Esophagus squamous epithelium (tissue), 4 donors: ENCODE measurements at regions not wholly inside any gene's neighbourhood (a gene's known extent, or its start where the extent isn't known, plus 50 kb on each side); places are given as distances from the start of the nearest gene placed in this dataset.

Source experiments
- POLR2A ChIP-seq, 4 donors: fragments of 450-650 bp; IDR thresholded peaks; one replicate each; pipeline ENCODE4 v1.6.1; 2017; ENCODE audit warnings: antibody characterized with exemption in 4 of 4, mild to moderate bottlenecking in 4 of 4, moderate library complexity in 3 of 4
- TF ChIP-seq, protein P1 (sequence below), 6 experiments: fragments of 450-650 bp in 4 of 6; fragments of 200-600 bp in 2 of 6; sonication (generic) in 2 of 6; IDR thresholded peaks; one replicate each; pipeline ENCODE4 v1.5.1; 2016 to 2019; ENCODE audit warnings: antibody characterized with exemption in 6 of 6, mild to moderate bottlenecking in 4 of 6, moderate library complexity in 4 of 6

DNA sequence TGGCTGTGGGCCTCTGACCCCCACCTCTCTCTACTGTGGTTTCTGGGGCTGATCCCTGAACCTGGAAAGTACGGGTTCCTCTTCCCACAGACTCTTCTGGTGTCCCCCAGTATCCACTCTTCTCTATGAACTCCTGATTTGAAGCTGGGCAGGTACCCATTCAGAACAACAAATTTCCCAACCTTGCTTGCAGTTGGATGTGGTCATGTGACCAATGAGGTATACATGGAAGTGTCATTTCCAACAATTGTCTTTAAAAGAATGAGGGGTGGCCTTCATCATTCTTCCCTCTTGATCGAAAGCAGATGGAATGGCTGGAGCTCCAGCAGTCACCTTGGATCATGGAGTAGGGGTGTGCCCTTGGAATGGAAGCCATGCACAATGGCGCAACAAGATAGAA, 128.0 kb upstream of the MLN start:
- TF ChIP-seq, protein P1, sequence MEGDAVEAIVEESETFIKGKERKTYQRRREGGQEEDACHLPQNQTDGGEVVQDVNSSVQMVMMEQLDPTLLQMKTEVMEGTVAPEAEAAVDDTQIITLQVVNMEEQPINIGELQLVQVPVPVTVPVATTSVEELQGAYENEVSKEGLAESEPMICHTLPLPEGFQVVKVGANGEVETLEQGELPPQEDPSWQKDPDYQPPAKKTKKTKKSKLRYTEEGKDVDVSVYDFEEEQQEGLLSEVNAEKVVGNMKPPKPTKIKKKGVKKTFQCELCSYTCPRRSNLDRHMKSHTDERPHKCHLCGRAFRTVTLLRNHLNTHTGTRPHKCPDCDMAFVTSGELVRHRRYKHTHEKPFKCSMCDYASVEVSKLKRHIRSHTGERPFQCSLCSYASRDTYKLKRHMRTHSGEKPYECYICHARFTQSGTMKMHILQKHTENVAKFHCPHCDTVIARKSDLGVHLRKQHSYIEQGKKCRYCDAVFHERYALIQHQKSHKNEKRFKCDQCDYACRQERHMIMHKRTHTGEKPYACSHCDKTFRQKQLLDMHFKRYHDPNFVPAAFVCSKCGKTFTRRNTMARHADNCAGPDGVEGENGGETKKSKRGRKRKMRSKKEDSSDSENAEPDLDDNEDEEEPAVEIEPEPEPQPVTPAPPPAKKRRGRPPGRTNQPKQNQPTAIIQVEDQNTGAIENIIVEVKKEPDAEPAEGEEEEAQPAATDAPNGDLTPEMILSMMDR (IDR thresholded peaks at IDR 0.05), result no peak
- TF ChIP-seq POLR2A (IDR thresholded peaks at IDR 0.05), result no peak
